ENCODE measurements at regions not wholly inside any gene's neighbourhood (a gene's known extent, or its start where the extent isn't known, plus 50 kb on each side); places are given as distances from the start of the nearest gene placed in this dataset.

DNA sequence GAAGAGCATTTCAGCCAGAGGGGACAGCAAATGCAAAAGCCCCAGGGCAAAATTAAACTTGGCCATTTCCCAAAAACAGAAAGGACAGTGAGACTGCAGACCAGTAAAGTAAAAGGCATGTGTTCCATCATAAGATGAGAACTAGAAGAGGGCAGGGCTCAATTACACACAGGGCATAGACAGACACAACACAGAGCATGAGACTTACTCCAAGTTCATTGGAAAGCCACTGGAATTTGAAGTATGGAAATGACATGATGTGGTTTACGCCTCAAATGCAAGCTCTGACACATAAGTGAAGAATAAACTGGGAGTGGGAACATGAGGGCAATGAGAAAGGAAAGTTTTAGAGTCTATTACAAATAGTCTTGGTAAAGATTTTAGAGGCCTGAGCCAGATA is 446.6 kb upstream of the GRIA1 start:
- Mint-ChIP-seq H3K27me3 (ENCODE audit: unreplicated experiment) (no peaks in the 10 kb centered on the region), H3K4me1 (ENCODE audit: low read depth, unreplicated experiment) (no peaks in the 10 kb centered on the region), H3K27ac (ENCODE audit: unreplicated experiment) (no peak overlapping the region), H3K9me3 (ENCODE audit: low read depth, unreplicated experiment) (peaks cover 18% of the 10 kb centered on the region), H3K4me3 (ENCODE audit: low read depth, unreplicated experiment) (no peak overlapping the region), H3K36me3 (ENCODE audit: insufficient read depth, unreplicated experiment) (no peaks in the 10 kb centered on the region)
- TF ChIP-seq, protein P1, sequence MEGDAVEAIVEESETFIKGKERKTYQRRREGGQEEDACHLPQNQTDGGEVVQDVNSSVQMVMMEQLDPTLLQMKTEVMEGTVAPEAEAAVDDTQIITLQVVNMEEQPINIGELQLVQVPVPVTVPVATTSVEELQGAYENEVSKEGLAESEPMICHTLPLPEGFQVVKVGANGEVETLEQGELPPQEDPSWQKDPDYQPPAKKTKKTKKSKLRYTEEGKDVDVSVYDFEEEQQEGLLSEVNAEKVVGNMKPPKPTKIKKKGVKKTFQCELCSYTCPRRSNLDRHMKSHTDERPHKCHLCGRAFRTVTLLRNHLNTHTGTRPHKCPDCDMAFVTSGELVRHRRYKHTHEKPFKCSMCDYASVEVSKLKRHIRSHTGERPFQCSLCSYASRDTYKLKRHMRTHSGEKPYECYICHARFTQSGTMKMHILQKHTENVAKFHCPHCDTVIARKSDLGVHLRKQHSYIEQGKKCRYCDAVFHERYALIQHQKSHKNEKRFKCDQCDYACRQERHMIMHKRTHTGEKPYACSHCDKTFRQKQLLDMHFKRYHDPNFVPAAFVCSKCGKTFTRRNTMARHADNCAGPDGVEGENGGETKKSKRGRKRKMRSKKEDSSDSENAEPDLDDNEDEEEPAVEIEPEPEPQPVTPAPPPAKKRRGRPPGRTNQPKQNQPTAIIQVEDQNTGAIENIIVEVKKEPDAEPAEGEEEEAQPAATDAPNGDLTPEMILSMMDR (IDR thresholded peaks at IDR 0.05; ENCODE audit: unreplicated experiment): no peak
- CTCF ChIA-PET: interaction anchor here (0.6 kb wide), 1 partner anchor 528 kb away, joined by 3 read pairs; no protein-coding TSS in a partner anchor
- no TSS peak for BruUV-seq (replicated peaks)
- DNase-seq: no peak
- intact Hi-C loops (cut with micrococcal nuclease; ENCODE audit: unreplicated experiment): no loop called here

- H3K9me3 Mint-ChIP-seq (ENCODE audit: low read depth, unreplicated experiment): peaks cover 9% of the 10 kb centered on the region
- H3K27ac Mint-ChIP-seq (ENCODE audit: unreplicated experiment): no peak overlapping the region
- BruUV-seq (replicated peaks): no TSS peak
- CTCF ChIA-PET: no interaction called here
- H3K4me1 Mint-ChIP-seq (ENCODE audit: low read depth, unreplicated experiment): no peaks in the 10 kb centered on the region
- no peaks in the 10 kb centered on the region for H3K36me3 Mint-ChIP-seq (ENCODE audit: insufficient read depth, unreplicated experiment)
- DNase-seq: no peak
- no peak overlapping the region for H3K4me3 Mint-ChIP-seq (ENCODE audit: low read depth, unreplicated experiment)
- TF ChIP-seq, protein P1 (IDR thresholded peaks at IDR 0.05; ENCODE audit: unreplicated experiment): no peak
- no peaks in the 10 kb centered on the region for H3K27me3 Mint-ChIP-seq (ENCODE audit: unreplicated experiment)
- intact Hi-C loops (cut with micrococcal nuclease; ENCODE audit: unreplicated experiment): no loop called here
Observed at GRCh38 chr5:153050496-153051179, 439.8 kb upstream of the GRIA1 start.

DNA sequence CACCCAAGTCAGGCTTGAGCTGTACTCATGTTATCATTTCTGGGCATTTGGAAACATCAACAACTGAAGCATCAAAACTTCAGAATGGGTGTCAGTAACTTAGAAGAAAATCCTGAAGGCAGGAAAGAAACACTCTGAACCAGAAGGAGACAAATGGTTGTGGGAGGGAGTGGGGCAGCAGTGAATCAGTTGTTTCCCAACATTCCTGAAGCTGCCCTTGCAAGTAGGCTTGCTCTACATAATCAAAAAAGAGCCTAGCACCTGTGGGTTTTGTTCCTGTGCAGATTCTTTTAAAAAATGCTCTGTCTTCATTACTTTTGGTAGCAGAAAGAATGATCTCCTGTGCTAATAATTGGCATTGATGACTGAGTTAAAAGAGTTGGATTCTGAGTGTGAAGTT is 424.2 kb upstream of the GRIA1 start:
- CTCF ChIA-PET: interaction anchor here (1.0 kb wide), 1 partner anchor 21 kb away, joined by 3 read pairs; no protein-coding TSS in a partner anchor
- no TSS peak for BruUV-seq (replicated peaks)

DNA sequence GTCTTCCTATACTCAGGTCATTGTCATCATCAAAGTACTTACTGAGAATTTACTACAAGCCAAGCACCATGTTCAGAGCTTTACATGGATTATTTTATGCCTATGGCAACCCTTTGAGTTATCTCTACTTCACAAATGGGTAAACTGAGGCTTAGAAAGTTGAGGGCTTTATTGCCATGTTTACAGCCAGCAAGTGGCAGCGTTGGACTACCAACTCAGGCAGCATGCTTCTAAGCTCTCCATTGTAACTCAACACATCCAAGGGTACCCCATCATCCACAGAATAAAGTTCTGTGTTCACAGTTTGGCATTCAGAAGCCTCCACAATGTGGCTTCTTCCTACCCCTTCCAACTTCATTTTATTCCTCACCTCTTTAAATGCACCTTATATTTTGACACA is 422.6 kb upstream of the GRIA1 start:
- H3K36me3 Mint-ChIP-seq (ENCODE audit: insufficient read depth, unreplicated experiment): no peaks in the 10 kb centered on the region
- H3K9me3 Mint-ChIP-seq (ENCODE audit: low read depth, unreplicated experiment): peaks cover 2% of the 10 kb centered on the region
- BruUV-seq (replicated peaks): no TSS peak
- H3K27me3 Mint-ChIP-seq (ENCODE audit: unreplicated experiment): no peaks in the 10 kb centered on the region
- no peak for DNase-seq
- H3K4me3 Mint-ChIP-seq (ENCODE audit: low read depth, unreplicated experiment): no peak overlapping the region
- TF ChIP-seq, protein P1 (IDR thresholded peaks at IDR 0.05; ENCODE audit: unreplicated experiment): no peak
- H3K4me1 Mint-ChIP-seq (ENCODE audit: low read depth, unreplicated experiment): no peaks in the 10 kb centered on the region
- CTCF ChIA-PET: no interaction called here
- intact Hi-C loops (cut with micrococcal nuclease; ENCODE audit: unreplicated experiment): no loop called here
- H3K27ac Mint-ChIP-seq (ENCODE audit: unreplicated experiment): no peak overlapping the region

More for the DNA sequence above, 424.2 kb upstream of the GRIA1 start:
- Mint-ChIP-seq H3K36me3 (ENCODE audit: insufficient read depth, unreplicated experiment) (no peaks in the 10 kb centered on the region), H3K27me3 (ENCODE audit: unreplicated experiment) (no peaks in the 10 kb centered on the region), H3K4me1 (ENCODE audit: low read depth, unreplicated experiment) (no peaks in the 10 kb centered on the region), H3K27ac (ENCODE audit: unreplicated experiment) (no peak overlapping the region), H3K4me3 (ENCODE audit: low read depth, unreplicated experiment) (no peak overlapping the region), H3K9me3 (ENCODE audit: low read depth, unreplicated experiment) (peaks cover 2% of the 10 kb centered on the region)
- DNase-seq: no peak
- intact Hi-C loops (cut with micrococcal nuclease; ENCODE audit: unreplicated experiment): no loop called here
- TF ChIP-seq, protein P1 (IDR thresholded peaks at IDR 0.05; ENCODE audit: unreplicated experiment): no peak

All from Calu3 (cell line).